Fibroblast of lung (primary cell): ENCODE measurements at regions not wholly inside any gene's neighbourhood (a gene's known extent, or its start where the extent isn't known, plus 50 kb on each side); places are given as distances from the start of the nearest gene placed in this dataset.

Source experiments
- CTCF ChIP-seq, 2 donors: IDR thresholded peaks in 1 of 2; conservative IDR thresholded peaks in 1 of 2; 1 replicate in 1 of 2; 2 replicates in 1 of 2; pipeline ENCODE4 v1.5.1; 2011 to 2012; ENCODE audit warnings: low read length in 2 of 2, control low read depth in 1 of 2, inconsistent platforms in 1 of 2, low read depth in 1 of 2, mild to moderate bottlenecking in 1 of 2
- EZH2 ChIP-seq: IDR thresholded peaks from 2 replicates; pipeline ENCODE4 v1.5.1; 2012; ENCODE audit warnings: low read length, control low read depth, mild to moderate bottlenecking; ENCODE audit errors: missing control alignments

GRCh38 chr19:28598861-28599260 lies 614.1 kb downstream of the UQCRFS1 start:
- TF ChIP-seq CTCF (conservative IDR thresholded peaks at IDR 0.05 in 1 of 2, IDR thresholded peaks at IDR 0.05 in 1 of 2; ENCODE audit: low read depth in 1 of 2, low read length in 2 of 2) = no peak
- TF ChIP-seq EZH2 = no peak
